ENCODE measurements at regions not wholly inside any gene's neighbourhood (a gene's known extent, or its start where the extent isn't known, plus 50 kb on each side); places are given as distances from the start of the nearest gene placed in this dataset.

DNA sequence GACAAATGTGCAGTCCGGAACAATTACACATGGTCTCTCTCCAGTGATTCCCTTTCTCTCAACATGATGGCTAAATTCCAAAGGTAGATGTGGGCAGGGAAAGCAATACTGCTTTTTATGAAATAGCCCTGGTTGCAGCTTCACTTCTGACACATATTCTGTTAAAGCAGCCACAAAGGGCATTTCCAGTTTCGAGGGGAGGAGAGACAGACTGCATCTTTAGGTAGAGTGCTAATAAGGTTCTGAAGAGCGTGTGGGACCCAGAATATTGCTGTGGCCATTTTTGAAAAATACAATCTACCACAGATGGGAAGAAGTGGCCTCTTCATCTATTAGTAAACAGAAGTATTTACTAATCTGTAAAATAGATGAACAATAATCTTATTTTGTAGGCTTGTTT lies 139.3 kb upstream of the PEX5L start (continued):
- TF ChIP-seq NKX3-1 (CRISPR knock-in tag; IDR thresholded peaks at IDR 0.05) = no peak
- TF ChIP-seq ZNF33A (CRISPR knock-in tag; IDR thresholded peaks at IDR 0.05; ENCODE audit: borderline replicate concordance) = no peak
- no peak for TF ChIP-seq GABPA (IDR thresholded peaks at IDR 0.05; ENCODE audit: low read depth, low read length)
- no peak for TF ChIP-seq GABPA (CRISPR knock-in tag; IDR thresholded peaks at IDR 0.05; ENCODE audit: low read depth)
- no peak for TF ChIP-seq KAT8 (CRISPR knock-in tag; IDR thresholded peaks at IDR 0.05)
- TF ChIP-seq ZZZ3 (CRISPR knock-in tag; IDR thresholded peaks at IDR 0.05; ENCODE audit: borderline replicate concordance) = no peak
- TF ChIP-seq MXD4 (CRISPR knock-in tag; IDR thresholded peaks at IDR 0.05) = no peak
- no peak for TF ChIP-seq HNRNPH1 (optimal IDR thresholded peaks at IDR 0.05; ENCODE audit: low read depth, low read length)

DNA sequence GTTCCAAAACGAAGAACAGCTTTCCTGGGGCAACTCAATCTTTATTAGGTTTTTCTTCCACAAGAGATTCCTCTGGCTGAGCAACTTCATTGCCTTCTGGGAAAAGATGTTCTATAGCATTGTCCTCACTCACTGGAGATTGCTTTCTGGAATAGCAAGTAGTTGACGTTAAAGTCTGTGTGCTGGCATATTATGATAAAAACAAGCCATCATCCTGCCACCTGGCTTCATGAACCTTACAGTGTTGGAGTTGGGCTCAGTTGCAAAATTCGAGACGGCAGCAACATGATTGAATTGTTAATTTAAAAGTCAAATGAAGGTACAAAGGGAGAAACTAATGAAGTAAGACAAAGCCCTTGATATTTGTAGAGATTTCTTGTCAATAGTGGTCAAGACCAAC lies 140.5 kb upstream of the PEX5L start:
- no peak for DNase-seq (ENCODE audit: low spot score)

DNA sequence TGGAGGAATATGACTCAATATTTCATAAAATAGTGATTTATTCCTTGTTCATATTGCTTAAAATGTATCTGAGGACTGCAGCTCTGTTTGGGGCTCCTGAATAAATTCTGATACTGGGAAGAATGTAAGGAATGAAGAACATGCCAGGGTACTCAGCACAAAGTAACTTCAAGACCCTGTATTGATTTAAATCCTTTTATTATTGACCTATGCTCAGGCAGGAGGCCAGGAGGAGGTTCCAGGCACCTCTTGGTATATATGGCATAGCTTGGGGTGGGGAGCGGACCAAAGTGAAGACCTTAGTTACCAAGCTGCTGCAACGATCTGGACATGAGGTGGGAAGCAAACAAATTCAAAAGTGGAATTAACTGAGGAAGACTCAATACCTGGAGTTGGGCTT lies 142.8 kb upstream of the PEX5L start:
- no peaks in the 10 kb centered on the region for H3K79me2 ChIP-seq (ENCODE audit: insufficient read depth, low read length)
- no peaks in the 10 kb centered on the region for H3K27me3 ChIP-seq (ENCODE audit: control insufficient read depth in 1 of 2, insufficient read depth in 2 of 2, low read length in 2 of 2)
- DNase-seq (ENCODE audit: low spot score) = no peak
- BruUV-seq (replicated peaks) = no TSS peak
- in situ Hi-C loops (cut with HindIII; ENCODE audit: extremely low pct_ligation_motif_present, low pct_unique_long_range_greater_than_20kb) = no loop called here
- no peak overlapping the region for H3K4me2 ChIP-seq (ENCODE audit: low read depth, low read length)
- ATAC-seq = no peak
- no peak overlapping the region for H3K4me3 ChIP-seq (replicated peaks in 1 of 3; ENCODE audit: insufficient read depth in 1 of 3, low read depth in 2 of 3, low read length in 3 of 3)
- no peaks in the 10 kb centered on the region for H3K9me3 ChIP-seq (ENCODE audit: low read length)
- H3K27ac ChIP-seq (ENCODE audit: extremely low read length, insufficient read depth, low read length) = no peak overlapping the region
- H3K4me1 ChIP-seq (ENCODE audit: insufficient read depth, low read length) = no peaks in the 10 kb centered on the region
- no peak overlapping the region for H2AFZ ChIP-seq (ENCODE audit: low read length)
- CTCF ChIA-PET (ENCODE audit: low intra/inter-chr PET ratio, low total read pairs) = no interaction called here
- TF ChIP-seq, protein P1, sequence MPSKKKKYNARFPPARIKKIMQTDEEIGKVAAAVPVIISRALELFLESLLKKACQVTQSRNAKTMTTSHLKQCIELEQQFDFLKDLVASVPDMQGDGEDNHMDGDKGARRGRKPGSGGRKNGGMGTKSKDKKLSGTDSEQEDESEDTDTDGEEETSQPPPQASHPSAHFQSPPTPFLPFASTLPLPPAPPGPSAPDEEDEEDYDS (CRISPR knock-in tag; IDR thresholded peaks at IDR 0.05) = no peak
- TF ChIP-seq ZNF430 (CRISPR knock-in tag; IDR thresholded peaks at IDR 0.05) (no peak), MTA3 (CRISPR knock-in tag; IDR thresholded peaks at IDR 0.05) (no peak), ZNF674 (CRISPR knock-in tag; IDR thresholded peaks at IDR 0.05; ENCODE audit: low read depth) (no peak), ATM (IDR thresholded peaks at IDR 0.05; ENCODE audit: borderline replicate concordance) (no peak), ZBTB21 (CRISPR knock-in tag; IDR thresholded peaks at IDR 0.05) (no peak), KLF16 (CRISPR knock-in tag; IDR thresholded peaks at IDR 0.05) (no peak)
- POLR2A ChIA-PET = no interaction called here
- intact Hi-C loops (cut with micrococcal nuclease; ENCODE audit: unreplicated experiment) = no loop called here
- FAIRE-seq = no peak
- WGBS (ENCODE audit: low lambda C conversion rate) = 39% methylated on average over 2 of the region's 2 CpGs
- H4K20me1 ChIP-seq (ENCODE audit: insufficient read depth, low read length) = no peaks in the 10 kb centered on the region
- H3K36me3 ChIP-seq (replicated peaks in 1 of 2; ENCODE audit: control insufficient read depth in 1 of 2, insufficient read depth in 2 of 2, low read length in 2 of 2) = no peaks in the 10 kb centered on the region
- no peak overlapping the region for H3K9ac ChIP-seq (ENCODE audit: insufficient read depth, low read depth, low read length)

More for the DNA sequence above, 140.5 kb upstream of the PEX5L start:
- no peak for ATAC-seq
- Histone ChIP-seq H3K27me3 (ENCODE audit: control insufficient read depth in 1 of 2, insufficient read depth in 2 of 2, low read length in 2 of 2) (no peaks in the 10 kb centered on the region), H3K9me3 (ENCODE audit: low read length) (no peaks in the 10 kb centered on the region), H3K79me2 (ENCODE audit: insufficient read depth, low read length) (no peaks in the 10 kb centered on the region), H2AFZ (ENCODE audit: low read length) (no peak overlapping the region), H4K20me1 (ENCODE audit: insufficient read depth, low read length) (no peaks in the 10 kb centered on the region), H3K27ac (ENCODE audit: extremely low read length, insufficient read depth, low read length) (no peak overlapping the region), H3K4me2 (ENCODE audit: low read depth, low read length) (no peak overlapping the region), H3K4me1 (ENCODE audit: insufficient read depth, low read length) (no peaks in the 10 kb centered on the region), H3K4me3 (replicated peaks in 1 of 3; ENCODE audit: insufficient read depth in 1 of 3, low read depth in 2 of 3, low read length in 3 of 3) (no peak overlapping the region), H3K9ac (ENCODE audit: insufficient read depth, low read depth, low read length) (no peak overlapping the region), H3K36me3 (replicated peaks in 1 of 2; ENCODE audit: control insufficient read depth in 1 of 2, insufficient read depth in 2 of 2, low read length in 2 of 2) (no peaks in the 10 kb centered on the region)
- 0% methylated on average over 4 of the region's 4 CpGs for WGBS (ENCODE audit: low lambda C conversion rate)
- TF ChIP-seq POLR2AphosphoS2 (IDR thresholded peaks at IDR 0.05; ENCODE audit: low read depth, low read length) (no peak), ZNF839 (CRISPR knock-in tag; IDR thresholded peaks at IDR 0.05; ENCODE audit: borderline replicate concordance) (no peak), ZNF205 (CRISPR knock-in tag; IDR thresholded peaks at IDR 0.05) (no peak)
- intact Hi-C loops (cut with micrococcal nuclease; ENCODE audit: unreplicated experiment) = no loop called here
- in situ Hi-C loops (cut with HindIII; ENCODE audit: extremely low pct_ligation_motif_present, low pct_unique_long_range_greater_than_20kb) = no loop called here
- no peak for FAIRE-seq
- POLR2A ChIA-PET = no interaction called here
- BruUV-seq (replicated peaks) = no TSS peak
- CTCF ChIA-PET (ENCODE audit: low intra/inter-chr PET ratio, low total read pairs) = no interaction called here
